GM10248 (cell line): ENCODE measurements at regions not wholly inside any gene's neighbourhood (a gene's known extent, or its start where the extent isn't known, plus 50 kb on each side); places are given as distances from the start of the nearest gene placed in this dataset.
"Not testable (repeated sequence)": the region's sequence is repeated elsewhere in the genome, so short reads cannot be mapped to it uniquely, and the experiment has no call there.

Source experiments
- CTCF ChIA-PET: fragments of 300-600 bp; sonication (Branson Sonifier 250); formaldehyde crosslinking; extraction: SDS; loops from one replicate; lab custom pipeline; 2021; ENCODE audit warnings: antibody characterized with exemption; lab: Yijun Ruan, JAX
- POLR2A ChIA-PET: fragments of 350-650 bp; sonication (Branson Sonifier 250); formaldehyde crosslinking; extraction: SDS; loops from one replicate; lab custom pipeline; 2020; ENCODE audit warnings: antibody characterized with exemption; lab: Yijun Ruan, JAX
- DNase-seq: peaks from one replicate; pipeline ENCODE4 v3.0.0; 2012; ENCODE audit errors: extremely low spot score
- CTCF ChIP-seq: IDR thresholded peaks from 2 replicates; pipeline ENCODE4 v1.5.1; 2012; ENCODE audit warnings: mild to moderate bottlenecking, low read depth; ENCODE audit errors: extremely low read depth, missing control alignments, control extremely low read depth

- ChIA-PET POLR2A (no interaction called here), CTCF (no interaction called here)
- no peak for TF ChIP-seq CTCF
- DNase-seq = peak; percentile 17
These were observed 58.2 kb downstream of the TMEM270 start for GRCh38 chr7:73918926-73919693.

GRCh38 chr7:73919694-73920375 is 58.9 kb downstream of the TMEM270 start:
- TF ChIP-seq CTCF = no peak
- CTCF ChIA-PET = no interaction called here
- POLR2A ChIA-PET = no interaction called here
- no peak for DNase-seq

- POLR2A ChIA-PET = no interaction called here
- TF ChIP-seq CTCF = no peak
These were observed 59.6 kb downstream of the TMEM270 start for GRCh38 chr7:73920406-73921134.

GRCh38 chr7:73921623-73922528 is 60.9 kb downstream of the TMEM270 start:
- DNase-seq = no peak
- no peak for TF ChIP-seq CTCF
- CTCF ChIA-PET = no interaction called here
- POLR2A ChIA-PET = interaction anchor here (0.5 kb wide), 1 partner anchor 1807 kb away, joined by 3 read pairs; no protein-coding TSS in a partner anchor

More at GRCh38 chr7:73920406-73921134, 59.6 kb downstream of the TMEM270 start:
- CTCF ChIA-PET = no interaction called here
- DNase-seq = peak; percentile 13

- CTCF ChIA-PET, DNase-seq, POLR2A ChIA-PET: not testable (repeated sequence)
These were observed 67.7 kb downstream of the TMEM270 start for GRCh38 chr7:73928644-73929043.

- ChIA-PET POLR2A (no interaction called here), CTCF (interaction anchor here (1.3 kb wide), 1 partner anchor 137 kb away, joined by 3 read pairs; no protein-coding TSS in a partner anchor)
- DNase-seq = no peak
- TF ChIP-seq CTCF = no peak
These were observed 70.5 kb downstream of the TMEM270 start for GRCh38 chr7:73931502-73931901.
